ENCODE measurements at regions not wholly inside any gene's neighbourhood (a gene's known extent, or its start where the extent isn't known, plus 50 kb on each side); places are given as distances from the start of the nearest gene placed in this dataset.
"Not testable (repeated sequence)": the region's sequence is repeated elsewhere in the genome, so short reads cannot be mapped to it uniquely, and the experiment has no call there.

GRCh38 chr20:10109641-10110040 lies 74.9 kb downstream of the ANKEF1 start:
- no peak for DNase-seq

GRCh38 chr20:10110151-10110550 lies 75.4 kb downstream of the ANKEF1 start:
- DNase-seq = peak; percentile 57

- no peak for DNase-seq
Observed at GRCh38 chr20:10111139-10111958, 76.6 kb downstream of the ANKEF1 start.

GRCh38 chr20:10111959-10112250 lies 77.1 kb downstream of the ANKEF1 start:
- DNase-seq = no peak

GRCh38 chr20:10113746-10114145 lies 79.0 kb downstream of the ANKEF1 start:
- DNase-seq = peak; percentile 18

- no peak for DNase-seq
Observed at GRCh38 chr20:10114598-10114997, 79.8 kb downstream of the ANKEF1 start.

- peak; percentile 93 for DNase-seq
Observed at GRCh38 chr20:10115021-10115420, 80.2 kb downstream of the ANKEF1 start.

- DNase-seq = no peak
Observed at GRCh38 chr20:10119336-10119735, 84.5 kb downstream of the ANKEF1 start.

GRCh38 chr20:10124883-10125282 lies 90.1 kb downstream of the ANKEF1 start:
- not testable (repeated sequence) for DNase-seq

- DNase-seq = peak; percentile 32
Observed at GRCh38 chr20:10125757-10126156, 91.0 kb downstream of the ANKEF1 start.

GRCh38 chr20:10129749-10130148 lies 88.9 kb upstream of the SNAP25 start:
- no peak for DNase-seq

- DNase-seq = peak; percentile 75
Observed at GRCh38 chr20:10131732-10132345, 86.8 kb upstream of the SNAP25 start.

- no peak for DNase-seq
Observed at GRCh38 chr20:10132387-10132786, 86.2 kb upstream of the SNAP25 start.

- no peak for DNase-seq
Observed at GRCh38 chr20:10133532-10133931, 85.1 kb upstream of the SNAP25 start.

- DNase-seq = no peak
Observed at GRCh38 chr20:10134176-10134575, 84.5 kb upstream of the SNAP25 start.

- DNase-seq = no peak
Observed at GRCh38 chr20:10135438-10135837, 83.2 kb upstream of the SNAP25 start.

GRCh38 chr20:10137032-10137431 lies 81.6 kb upstream of the SNAP25 start:
- DNase-seq = no peak

GRCh38 chr20:10137533-10137932 lies 81.1 kb upstream of the SNAP25 start:
- DNase-seq = no peak

- no peak for DNase-seq
Observed at GRCh38 chr20:10157549-10157948, 61.1 kb upstream of the SNAP25 start.

- DNase-seq = no peak
Observed at GRCh38 chr20:10167040-10167439, 51.6 kb upstream of the SNAP25 start.

GRCh38 chr20:10167594-10167993 lies 51.0 kb upstream of the SNAP25 start:
- DNase-seq = no peak
